Tibial nerve (tissue), 4 donors: ENCODE measurements at regions not wholly inside any gene's neighbourhood (a gene's known extent, or its start where the extent isn't known, plus 50 kb on each side); places are given as distances from the start of the nearest gene placed in this dataset.

Experiments
- DNase-seq, 2 donors: peaks; one replicate each; pipeline ENCODE4 v3.0.0-alpha.2; 2019; ENCODE audit warnings: low spot score in 2 of 2
- H3K27ac ChIP-seq, 4 donors: fragments of 200-600 bp; sonication (generic) in 3 of 4; one replicate each; pipeline ENCODE4 v1.5.1; 2017 to 2019; ENCODE audit warnings: mild to moderate bottlenecking in 1 of 4
- H3K27me3 ChIP-seq, 2 donors: fragments of 200-600 bp; sonication (generic) in 1 of 2; one replicate each; pipeline versions ENCODE4 v1.5.1 to v1.6.0; 2017 to 2019
- H3K36me3 ChIP-seq, 3 donors: fragments of 200-600 bp; sonication (generic); one replicate each; pipeline ENCODE4 v1.5.1; 2018 to 2019
- H3K4me1 ChIP-seq, 4 donors: fragments of 200-600 bp; sonication (generic) in 3 of 4; one replicate each; pipeline ENCODE4 v1.5.1; 2017 to 2019
- H3K4me3 ChIP-seq, 4 donors: fragments of 200-600 bp; sonication (generic) in 3 of 4; one replicate each; pipeline ENCODE4 v1.5.1; 2017 to 2019; ENCODE audit warnings: mild to moderate bottlenecking in 1 of 4, moderate library complexity in 1 of 4
- H3K9me3 ChIP-seq, 4 donors: fragments of 200-600 bp; sonication (generic) in 3 of 4; one replicate each; pipeline ENCODE4 v1.5.1; 2017 to 2019
- CTCF ChIP-seq, 5 experiments: fragments of 200-600 bp in 3 of 5; fragments of 450-650 bp in 2 of 5; sonication (generic) in 3 of 5; IDR thresholded peaks; one replicate each; pipeline ENCODE4 v1.5.1; 2016 to 2019; ENCODE audit warnings: antibody characterized with exemption in 5 of 5, mild to moderate bottlenecking in 3 of 5, moderate library complexity in 2 of 5
- EP300 ChIP-seq, 2 donors: sonication (generic); formaldehyde crosslinking; IDR thresholded peaks; one replicate each; pipeline ENCODE4 v1.6.1; 2017; ENCODE audit warnings: antibody characterized with exemption in 2 of 2, mild to moderate bottlenecking in 1 of 2
- POLR2A ChIP-seq, 2 donors: fragments of 450-650 bp; IDR thresholded peaks; one replicate each; pipeline ENCODE4 v1.6.1; 2017; ENCODE audit warnings: antibody characterized with exemption in 2 of 2, mild to moderate bottlenecking in 2 of 2, moderate library complexity in 2 of 2
- WGBS, 2 donors: methylation state at CpG; one replicate each; pipeline ENCODE4 v1.1.5; 2018; 5-methylcytosine and 5-hydroxymethylcytosine counted together

GRCh38 chr3:189568961-189569360 is 62.2 kb upstream of the TP63 start:
- Histone ChIP-seq H3K4me1 (no peaks in the 10 kb centered on the region), H3K4me3 (no peak overlapping the region), H3K27ac (no peak overlapping the region), H3K36me3 (no peaks in the 10 kb centered on the region), H3K9me3 (no peaks in the 10 kb centered on the region), H3K27me3 (no peaks in the 10 kb centered on the region)
- no peak for DNase-seq
- WGBS, 2 donors: 64 to 67% methylated on average over 4 of the region's 4 CpGs
- TF ChIP-seq EP300 (IDR thresholded peaks at IDR 0.05) (no peak), CTCF (IDR thresholded peaks at IDR 0.05) (no peak), POLR2A (IDR thresholded peaks at IDR 0.05) (no peak)

- no peak for TF ChIP-seq POLR2A (IDR thresholded peaks at IDR 0.05)
- TF ChIP-seq EP300 (IDR thresholded peaks at IDR 0.05): no peak
- TF ChIP-seq CTCF (IDR thresholded peaks at IDR 0.05): no peak
- H3K27me3 ChIP-seq: no peaks in the 10 kb centered on the region
- H3K36me3 ChIP-seq: no peaks in the 10 kb centered on the region
- 95 to 98% methylated on average over 4 of the region's 4 CpGs for WGBS, 2 donors
- no peak for DNase-seq
- no peak overlapping the region for H3K4me3 ChIP-seq
- H3K4me1 ChIP-seq: no peaks in the 10 kb centered on the region
- H3K27ac ChIP-seq: no peak overlapping the region
- no peaks in the 10 kb centered on the region for H3K9me3 ChIP-seq
These were observed 61.7 kb upstream of the TP63 start for GRCh38 chr3:189569473-189569872.

- Histone ChIP-seq H3K9me3 (no peaks in the 10 kb centered on the region), H3K27me3 (no peaks in the 10 kb centered on the region), H3K4me1 (no peaks in the 10 kb centered on the region), H3K36me3 (no peaks in the 10 kb centered on the region), H3K27ac (no peak overlapping the region), H3K4me3 (no peak overlapping the region)
- TF ChIP-seq CTCF (IDR thresholded peaks at IDR 0.05) (no peak), POLR2A (IDR thresholded peaks at IDR 0.05) (no peak), EP300 (IDR thresholded peaks at IDR 0.05) (no peak)
- no peak for DNase-seq
These were observed 60.3 kb upstream of the TP63 start for GRCh38 chr3:189570916-189571315.

- H3K27ac ChIP-seq: no peak overlapping the region
- no peaks in the 10 kb centered on the region for H3K4me1 ChIP-seq
- H3K27me3 ChIP-seq: no peaks in the 10 kb centered on the region
- no peaks in the 10 kb centered on the region for H3K9me3 ChIP-seq
- no peak overlapping the region for H3K4me3 ChIP-seq
- H3K36me3 ChIP-seq: no peaks in the 10 kb centered on the region
- WGBS, 2 donors: 84 to 95% methylated on average over 2 of the region's 2 CpGs
- no peak for DNase-seq
- TF ChIP-seq EP300 (IDR thresholded peaks at IDR 0.05) (no peak), POLR2A (IDR thresholded peaks at IDR 0.05) (no peak), CTCF (IDR thresholded peaks at IDR 0.05) (no peak)
These were observed 58.9 kb upstream of the TP63 start for GRCh38 chr3:189572249-189572648.

- no peaks in the 10 kb centered on the region for H3K27me3 ChIP-seq
- no peaks in the 10 kb centered on the region for H3K4me1 ChIP-seq
- H3K9me3 ChIP-seq: no peaks in the 10 kb centered on the region
- no peak for TF ChIP-seq POLR2A (IDR thresholded peaks at IDR 0.05)
- TF ChIP-seq EP300 (IDR thresholded peaks at IDR 0.05): no peak
- no peak for TF ChIP-seq CTCF (IDR thresholded peaks at IDR 0.05)
- no peak overlapping the region for H3K27ac ChIP-seq
- H3K4me3 ChIP-seq: no peak overlapping the region
- no peaks in the 10 kb centered on the region for H3K36me3 ChIP-seq
- no peak for DNase-seq
These were observed 58.2 kb upstream of the TP63 start for GRCh38 chr3:189573004-189573403.
